Activated naive CD4-positive, alpha-beta T cell treated with anti-CD3 and anti-CD28 coated beads, Interleukin-2, amount 50 U/mL, for 72 hours (primary cell): ENCODE measurements at regions not wholly inside any gene's neighbourhood (a gene's known extent, or its start where the extent isn't known, plus 50 kb on each side); places are given as distances from the start of the nearest gene placed in this dataset.

Source experiments
- ATAC-seq, 2 donors: fragments of 150-1000 bp; cut with Tn5 transposase; 2 replicates each; pipeline ENCODE4 v1.10.0; 2021; ENCODE audit warnings: mild to moderate bottlenecking in 2 of 2, moderate library complexity in 2 of 2
- DNase-seq, 2 donors: peaks; one replicate each; pipeline ENCODE4 v3.0.0; 2021 to 2022; ENCODE audit warnings: low spot score in 2 of 2
- H3K27ac Mint-ChIP-seq, 2 donors: one replicate each; pipeline ENCODE4 v1.8.0; 2022; ENCODE audit warnings: mild to moderate bottlenecking in 2 of 2, mixed read lengths in 2 of 2
- H3K36me3 Mint-ChIP-seq, 2 donors: one replicate each; pipeline ENCODE4 v1.8.0; 2022; ENCODE audit warnings: mixed read lengths in 2 of 2
- H3K9me3 Mint-ChIP-seq, 2 donors: one replicate each; pipeline ENCODE4 v1.8.0; 2022; ENCODE audit warnings: mixed read lengths in 2 of 2

- Mint-ChIP-seq H3K27ac (no peak overlapping the region), H3K9me3 (no peaks in the 10 kb centered on the region), H3K36me3 (no peaks in the 10 kb centered on the region)
- no peak for ATAC-seq
- no peak for DNase-seq
Observed at GRCh38 chr20:48461735-48462119, 366.1 kb downstream of the PREX1 start.

- no peak overlapping the region for H3K27ac Mint-ChIP-seq
Observed at GRCh38 chr20:48461091-48461734, 366.6 kb downstream of the PREX1 start.

GRCh38 chr20:48460681-48461080 is 367.1 kb downstream of the PREX1 start:
- no peak for ATAC-seq
- Mint-ChIP-seq H3K9me3 (no peaks in the 10 kb centered on the region), H3K27ac (no peak overlapping the region), H3K36me3 (no peaks in the 10 kb centered on the region)
- no peak for DNase-seq

More at GRCh38 chr20:48461091-48461734, 366.6 kb downstream of the PREX1 start:
- DNase-seq (no peak), ATAC-seq (no peak)
- Mint-ChIP-seq H3K9me3 (no peaks in the 10 kb centered on the region), H3K36me3 (no peaks in the 10 kb centered on the region)

- ATAC-seq: no peak
- no peaks in the 10 kb centered on the region for H3K9me3 Mint-ChIP-seq
- DNase-seq: no peak
- H3K27ac Mint-ChIP-seq: no peak overlapping the region
- H3K36me3 Mint-ChIP-seq: no peaks in the 10 kb centered on the region
Observed at GRCh38 chr20:48459722-48460395, 367.9 kb downstream of the PREX1 start.

- DNase-seq (no peak), ATAC-seq (no peak)
- no peaks in the 10 kb centered on the region for H3K36me3 Mint-ChIP-seq
- H3K9me3 Mint-ChIP-seq: no peaks in the 10 kb centered on the region
- H3K27ac Mint-ChIP-seq: no peak overlapping the region
Observed at GRCh38 chr20:48458601-48459385, 369.0 kb downstream of the PREX1 start.

- no peaks in the 10 kb centered on the region for H3K9me3 Mint-ChIP-seq
- no peak overlapping the region for H3K27ac Mint-ChIP-seq
- no peaks in the 10 kb centered on the region for H3K36me3 Mint-ChIP-seq
- ATAC-seq (no peak), DNase-seq (no peak)
Observed at GRCh38 chr20:48458003-48458377, 369.8 kb downstream of the PREX1 start.

GRCh38 chr20:48457193-48458002 is 370.4 kb downstream of the PREX1 start:
- Mint-ChIP-seq H3K36me3 (no peaks in the 10 kb centered on the region), H3K9me3 (no peaks in the 10 kb centered on the region), H3K27ac (no peak overlapping the region)
- no peak for ATAC-seq
- DNase-seq: no peak

- Mint-ChIP-seq H3K9me3 (no peaks in the 10 kb centered on the region), H3K36me3 (no peaks in the 10 kb centered on the region), H3K27ac (no peak overlapping the region)
- no peak for ATAC-seq
- DNase-seq: no peak
Observed at GRCh38 chr20:48456366-48457192, 371.2 kb downstream of the PREX1 start.

GRCh38 chr20:48455651-48456365 is 372.0 kb downstream of the PREX1 start:
- ATAC-seq (no peak), DNase-seq (no peak)
- Mint-ChIP-seq H3K27ac (no peak overlapping the region), H3K36me3 (no peaks in the 10 kb centered on the region), H3K9me3 (no peaks in the 10 kb centered on the region)

- ATAC-seq: no peak
- no peaks in the 10 kb centered on the region for H3K9me3 Mint-ChIP-seq
- no peak overlapping the region for H3K27ac Mint-ChIP-seq
- H3K36me3 Mint-ChIP-seq: no peaks in the 10 kb centered on the region
- DNase-seq: no peak
Observed at GRCh38 chr20:48454671-48455490, 372.9 kb downstream of the PREX1 start.

GRCh38 chr20:48453477-48454093 is 374.2 kb downstream of the PREX1 start:
- H3K27ac Mint-ChIP-seq: no peak overlapping the region
- peaks cover 0 to 2% of the 10 kb centered on the region in 2 donors for H3K9me3 Mint-ChIP-seq
- ATAC-seq (no peak), DNase-seq (no peak)
- no peaks in the 10 kb centered on the region for H3K36me3 Mint-ChIP-seq

- no peak overlapping the region for H3K27ac Mint-ChIP-seq
- H3K36me3 Mint-ChIP-seq: no peaks in the 10 kb centered on the region
- H3K9me3 Mint-ChIP-seq: peaks cover 0 to 2% of the 10 kb centered on the region in 2 donors
- DNase-seq: no peak
- ATAC-seq: no peak
Observed at GRCh38 chr20:48451401-48451800, 376.4 kb downstream of the PREX1 start.

GRCh38 chr20:48448666-48449600 is 378.9 kb downstream of the PREX1 start:
- peaks cover 7 to 10% of the 10 kb centered on the region in 2 donors for H3K9me3 Mint-ChIP-seq
- no peak for ATAC-seq
- DNase-seq: no peak
- peak overlapping the region in 1 of 2 donors; percentile 19 for H3K27ac Mint-ChIP-seq
- peaks cover 0 to 6% of the 10 kb centered on the region in 2 donors for H3K36me3 Mint-ChIP-seq
